ENCODE measurements at regions not wholly inside any gene's neighbourhood (a gene's known extent, or its start where the extent isn't known, plus 50 kb on each side); places are given as distances from the start of the nearest gene placed in this dataset.
"Not testable (repeated sequence)": the region's sequence is repeated elsewhere in the genome, so short reads cannot be mapped to it uniquely, and the experiment has no call there.

DNA sequence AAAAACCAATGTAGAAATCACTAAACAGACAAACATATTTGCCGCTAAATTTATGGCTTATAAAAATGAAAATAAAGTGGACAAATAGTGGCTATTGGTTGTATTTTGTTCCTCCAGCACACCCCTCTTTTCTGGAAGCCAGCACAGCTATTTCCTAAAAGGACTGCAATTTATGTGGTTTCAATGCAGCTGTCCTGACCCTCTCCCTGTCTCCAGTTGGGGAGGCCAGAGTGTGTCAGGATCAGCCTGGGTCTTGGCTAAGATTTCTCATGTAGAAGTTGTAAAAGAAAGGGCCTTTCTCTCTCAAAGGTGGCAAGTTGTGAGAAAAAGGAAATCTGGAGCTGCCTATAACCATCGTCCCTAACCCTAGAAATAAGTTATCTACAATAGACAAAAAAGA is 165.6 kb downstream of the ALDH8A1 start:
- DNase-seq: no peak

DNA sequence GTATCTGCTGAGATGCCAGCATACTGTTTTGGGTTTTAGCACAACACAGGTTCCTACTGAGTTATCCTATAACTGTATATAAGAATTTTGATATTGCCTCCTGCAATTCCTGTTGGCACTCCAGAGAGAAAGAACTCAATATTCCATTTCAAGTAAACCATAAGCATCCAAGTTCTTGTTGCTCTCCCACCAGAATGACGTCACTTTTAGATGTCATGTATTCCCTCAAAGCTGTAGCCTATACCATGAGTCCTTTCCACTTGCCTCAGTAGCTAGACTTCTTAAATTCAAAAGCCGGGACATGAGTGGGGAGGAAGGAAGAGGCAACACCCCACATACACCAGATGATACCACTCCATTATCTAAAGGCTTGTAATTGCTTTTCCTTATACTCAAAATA is 171.5 kb downstream of the ALDH8A1 start:
- DNase-seq: no peak

DNA sequence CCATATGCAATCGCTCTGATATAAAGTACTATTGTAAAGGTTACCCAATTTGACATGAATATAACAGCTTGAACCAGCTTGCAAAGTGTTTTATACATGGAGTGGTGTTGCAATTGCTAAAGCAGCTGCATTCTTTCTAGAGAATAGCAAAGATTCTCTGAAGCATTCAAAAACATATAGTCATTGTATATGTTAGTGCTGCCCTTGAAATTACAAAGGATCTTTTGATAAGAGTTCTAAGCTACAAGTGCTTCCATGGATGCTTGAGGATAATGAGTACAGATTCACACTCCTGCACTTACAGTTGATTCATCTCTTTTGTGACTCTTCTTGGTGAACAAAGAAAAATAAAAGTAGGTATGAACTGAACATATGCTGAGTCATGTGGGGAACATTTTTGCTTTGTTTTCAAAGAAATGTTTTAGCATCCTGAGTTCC is 175.7 kb downstream of the ALDH8A1 start:
- DNase-seq: no peak

DNA sequence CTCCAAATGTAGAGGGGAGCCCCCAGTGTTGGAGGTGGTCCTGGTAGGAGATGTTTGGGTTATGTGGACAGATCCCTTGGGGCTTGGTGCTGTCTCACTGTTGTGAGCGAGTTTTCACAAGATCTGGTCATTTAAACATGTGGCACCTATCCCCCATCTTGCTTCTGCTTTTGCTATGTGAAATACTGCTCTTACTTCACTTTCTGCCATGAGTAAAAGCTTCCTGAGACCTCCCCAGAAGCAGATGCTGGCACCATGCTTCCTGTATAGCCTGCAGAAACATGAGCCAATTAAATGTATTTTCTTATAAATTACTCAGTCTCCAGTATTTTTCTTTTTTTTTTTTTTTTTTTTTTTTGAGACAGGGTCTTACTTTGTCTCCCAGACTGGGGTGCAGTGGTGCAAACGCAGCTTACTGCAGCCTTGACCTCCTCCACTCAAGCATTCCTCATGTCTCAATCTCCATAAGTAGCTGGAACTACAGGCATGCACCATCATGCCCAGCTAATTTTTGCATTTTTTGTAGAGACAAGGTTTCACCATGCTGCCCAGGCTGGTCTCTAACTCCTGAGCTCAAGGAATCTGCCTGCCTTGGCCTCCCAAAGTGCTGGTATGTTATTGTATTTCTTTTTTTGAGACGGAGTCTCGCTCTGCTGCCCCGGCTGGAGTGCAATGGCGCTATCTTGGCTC is 177.1 kb downstream of the ALDH8A1 start:
- DNase-seq: no peak

DNA sequence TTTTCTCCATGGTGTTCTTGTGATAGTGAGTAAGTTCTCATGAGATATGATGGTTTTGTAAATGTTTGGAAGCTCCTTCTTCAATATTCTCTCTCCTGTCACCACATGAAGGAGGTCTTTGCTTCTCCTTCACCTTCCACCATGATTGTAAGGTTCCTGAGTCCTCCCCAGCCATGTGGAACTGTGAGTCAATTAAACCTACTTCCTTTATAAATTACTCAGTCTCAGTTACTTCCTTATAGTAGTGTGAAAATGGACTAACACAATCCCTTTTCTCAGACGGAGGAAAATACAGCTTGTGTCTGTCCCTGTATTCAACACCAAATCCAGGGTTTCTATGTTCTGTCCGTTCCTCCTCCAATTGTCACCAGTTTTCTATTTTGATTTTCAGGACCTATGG is 181.0 kb downstream of the ALDH8A1 start:
- no peak for DNase-seq

DNA sequence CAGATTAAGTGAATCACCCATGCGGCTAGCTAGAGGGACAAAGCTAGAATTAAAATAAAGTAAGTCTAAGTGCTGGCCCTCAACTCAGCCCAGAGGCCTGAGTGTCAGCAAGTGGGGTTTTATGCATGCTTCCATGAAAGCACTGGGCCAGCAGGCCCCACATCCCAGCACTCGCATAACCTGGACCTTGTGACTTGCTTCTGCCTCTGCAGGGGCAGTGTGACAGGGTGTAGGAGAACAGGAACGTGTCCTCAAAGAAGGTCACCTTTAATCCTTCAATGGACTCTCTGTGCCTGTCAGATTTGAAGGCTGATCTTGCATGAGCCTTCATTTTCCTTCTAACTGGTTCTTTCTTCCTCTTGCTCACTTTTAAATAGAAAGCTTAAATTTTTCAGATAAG is 183.4 kb downstream of the ALDH8A1 start:
- no peak for DNase-seq

DNA sequence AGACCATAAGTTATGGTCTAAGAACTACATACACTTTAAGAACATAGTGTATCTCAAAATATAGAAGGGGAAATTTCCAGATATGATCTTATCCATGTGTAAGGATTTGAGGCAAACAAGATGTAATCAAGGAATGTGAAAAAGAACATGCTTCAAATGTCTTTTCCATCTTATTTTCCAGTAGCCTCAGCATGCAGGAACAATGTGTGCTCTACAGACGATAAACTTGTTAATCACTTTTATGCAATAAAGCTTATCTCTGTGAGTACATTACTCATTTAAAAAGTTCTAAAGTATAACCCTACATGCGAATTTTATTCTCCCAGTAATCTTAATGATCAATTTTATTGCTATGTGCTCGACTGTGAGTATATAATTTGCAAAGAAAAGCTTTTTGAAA is 185.2 kb downstream of the ALDH8A1 start:
- no peak for DNase-seq

DNA sequence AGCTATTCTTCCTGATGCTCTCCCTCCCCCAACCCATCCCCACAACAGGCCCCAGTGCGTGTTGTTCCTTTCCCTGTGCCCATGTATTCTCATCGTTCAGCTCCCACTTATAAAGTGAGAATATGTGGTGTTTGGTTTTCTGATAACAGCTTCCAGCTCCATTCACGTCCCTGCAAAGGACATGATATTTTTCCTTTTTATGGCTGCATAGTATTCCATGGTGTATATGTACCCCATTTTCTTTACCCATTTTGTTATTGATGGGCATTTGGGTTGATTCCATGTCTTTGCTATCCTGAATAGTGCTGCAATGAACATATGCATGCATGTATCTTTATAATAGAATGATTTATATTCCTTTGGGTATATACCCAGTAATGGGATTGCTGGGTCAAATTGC is 186.3 kb downstream of the ALDH8A1 start:
- DNase-seq: not testable (repeated sequence)

DNA sequence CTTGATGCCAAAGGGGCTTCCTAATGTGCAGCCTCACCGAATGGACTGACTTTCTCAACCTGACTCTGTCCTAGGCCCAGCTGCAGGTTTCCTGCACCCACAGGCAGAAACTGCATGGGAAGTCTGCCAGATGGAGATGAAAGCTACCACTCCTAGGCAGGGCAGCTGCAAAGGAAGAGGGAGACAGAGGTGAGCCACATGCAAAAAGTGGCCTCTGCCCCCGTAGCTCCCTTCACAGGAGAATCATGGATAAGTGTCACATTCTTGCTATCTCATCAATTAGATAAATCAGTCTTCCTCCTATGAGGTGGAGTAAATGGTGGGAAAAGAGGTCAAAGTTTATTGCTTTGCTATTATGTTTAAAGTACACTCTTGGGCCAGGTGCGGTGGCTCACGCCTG is 191.3 kb downstream of the ALDH8A1 start:
- DNase-seq: no peak

DNA sequence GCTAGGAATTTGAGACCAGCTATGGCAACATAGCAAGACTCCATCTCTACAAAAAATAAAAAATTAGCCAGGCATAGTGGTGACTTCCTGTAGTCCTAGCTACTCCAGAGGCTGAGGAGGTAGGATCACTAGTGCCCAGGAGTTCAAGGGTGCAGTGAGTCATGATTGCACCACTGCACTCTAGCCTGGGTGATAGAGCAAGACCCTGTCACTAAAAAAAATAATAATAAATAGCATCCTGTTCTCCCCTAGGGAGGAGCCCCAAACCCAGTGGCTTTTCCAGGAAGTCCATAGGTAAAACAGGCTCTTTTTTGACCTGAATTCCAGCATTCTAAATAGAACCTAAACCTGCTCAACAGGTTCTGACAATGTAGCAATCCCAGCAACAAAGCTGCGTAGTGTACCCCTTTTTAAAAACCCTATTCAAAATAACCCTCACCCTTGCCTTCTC is 192.0 kb downstream of the ALDH8A1 start:
- no peak for DNase-seq

DNA sequence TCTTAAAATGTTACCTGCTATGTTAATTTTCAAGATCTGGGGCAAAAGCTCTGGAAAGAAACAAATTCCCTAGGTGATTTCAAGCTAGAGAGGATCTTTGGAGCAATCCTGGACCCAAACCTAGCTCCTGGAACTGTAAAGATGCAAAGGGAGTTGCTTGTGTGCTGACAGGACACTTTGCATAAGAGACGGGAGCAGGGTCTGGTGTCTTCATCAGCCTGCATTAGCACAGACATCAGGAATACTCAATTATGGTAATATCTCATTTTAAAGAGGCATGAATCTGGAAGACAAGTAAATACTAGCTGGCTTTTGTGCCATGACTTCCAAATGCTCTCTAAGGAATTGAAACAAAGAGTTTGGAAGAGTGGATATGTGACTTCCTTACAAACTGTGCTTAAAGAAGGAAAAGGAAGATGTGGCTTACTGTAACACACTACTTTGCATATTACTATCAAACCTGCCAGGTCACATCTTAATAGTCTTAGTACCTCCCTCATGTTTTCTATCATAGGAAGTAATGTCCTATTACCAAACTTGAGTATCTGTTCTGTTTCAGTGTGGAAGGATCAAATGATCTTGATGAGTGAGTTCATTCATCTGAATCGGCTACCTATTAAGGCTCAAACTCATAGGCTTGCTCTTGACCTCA is 193.4 kb downstream of the ALDH8A1 start:
- DNase-seq: no peak

DNA sequence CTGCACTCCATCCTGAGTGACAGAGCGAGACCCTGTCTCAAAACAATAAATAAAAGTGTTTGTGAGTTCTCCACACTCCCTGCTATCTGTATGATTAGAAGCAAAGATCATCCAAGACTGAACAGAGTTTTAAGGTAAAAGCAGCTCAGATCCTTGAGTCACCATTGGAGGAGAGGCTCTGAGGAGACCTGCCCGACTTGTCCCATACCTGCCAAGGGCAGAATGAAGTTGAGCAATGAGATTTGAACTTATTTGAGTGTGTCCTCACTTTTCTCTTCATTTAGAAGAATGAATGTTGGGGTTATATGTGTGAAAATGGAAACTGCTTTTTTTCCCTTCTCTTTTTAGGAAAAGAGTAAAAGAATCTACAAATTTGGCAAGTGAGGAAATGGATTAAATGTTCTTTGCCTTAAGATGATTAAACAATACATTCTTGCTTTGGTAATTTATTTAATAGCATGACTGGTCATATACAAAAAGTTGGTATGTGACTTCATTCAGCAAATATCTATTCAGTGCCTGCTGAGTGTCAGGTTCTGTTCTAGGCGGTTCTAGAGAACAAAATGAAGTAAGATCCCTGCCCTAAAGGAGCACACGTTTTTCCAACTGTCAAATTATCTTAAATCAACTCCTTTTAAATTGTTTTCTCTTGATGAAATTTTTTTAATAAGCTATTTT is 195.7 kb downstream of the ALDH8A1 start:
- no peak for DNase-seq

DNA sequence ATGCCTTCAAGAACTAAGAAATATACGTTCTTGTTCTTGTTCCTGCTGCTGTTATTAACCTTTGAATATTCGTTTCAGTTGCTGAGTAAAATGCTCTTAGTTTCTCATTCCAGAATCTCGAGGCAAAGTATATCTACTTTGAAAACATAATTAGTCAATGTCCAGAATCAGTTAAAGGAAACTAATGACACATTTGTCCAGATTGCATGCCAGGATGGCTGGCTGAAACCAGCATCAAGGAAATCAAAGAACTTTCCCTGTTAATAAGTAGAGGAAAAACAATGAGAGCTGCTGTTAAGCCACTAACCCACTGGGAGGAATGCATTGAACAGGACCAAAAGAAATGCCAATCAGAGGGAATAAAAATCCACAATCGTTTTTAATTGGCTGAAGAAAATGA is 196.9 kb downstream of the ALDH8A1 start:
- no peak for DNase-seq

DNA sequence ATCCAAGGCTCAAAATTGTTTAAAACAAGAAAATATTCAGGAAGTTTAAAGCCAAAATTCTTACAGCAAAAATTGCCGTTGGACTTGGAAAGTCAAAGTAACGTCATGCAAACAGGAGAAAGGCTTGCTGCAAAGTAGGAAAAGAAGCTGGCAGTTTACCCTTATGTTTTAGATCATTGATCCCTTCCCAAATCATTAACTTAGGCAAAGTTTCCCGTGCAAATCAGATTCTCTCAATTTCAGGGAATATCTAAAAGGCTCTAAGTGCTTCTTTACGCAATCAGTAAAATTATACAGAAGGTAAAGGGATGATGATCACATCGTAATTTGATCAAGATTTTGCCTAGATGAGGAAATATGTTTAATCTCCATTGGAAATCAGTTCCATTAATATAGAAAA is 197.5 kb downstream of the ALDH8A1 start:
- DNase-seq: no peak

DNA sequence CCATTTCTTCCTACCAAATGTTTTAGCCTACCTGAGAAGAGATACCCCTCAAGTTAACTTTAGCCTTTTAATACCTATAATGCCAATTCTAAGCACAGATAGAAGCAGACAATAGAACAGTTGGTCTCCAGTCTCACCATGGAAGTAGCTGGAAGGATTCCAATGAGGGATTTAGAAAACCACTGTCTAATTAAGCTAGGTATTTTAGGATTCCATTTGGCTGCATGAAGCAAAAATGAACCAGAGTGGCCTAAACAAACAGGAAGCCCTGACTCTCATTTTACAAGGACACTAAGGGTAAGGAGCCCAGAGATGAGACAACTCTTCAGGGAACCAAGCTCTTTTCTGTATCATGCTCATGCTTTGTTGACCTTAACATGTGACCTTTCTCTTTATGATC is 199.2 kb downstream of the ALDH8A1 start:
- no peak for DNase-seq

DNA sequence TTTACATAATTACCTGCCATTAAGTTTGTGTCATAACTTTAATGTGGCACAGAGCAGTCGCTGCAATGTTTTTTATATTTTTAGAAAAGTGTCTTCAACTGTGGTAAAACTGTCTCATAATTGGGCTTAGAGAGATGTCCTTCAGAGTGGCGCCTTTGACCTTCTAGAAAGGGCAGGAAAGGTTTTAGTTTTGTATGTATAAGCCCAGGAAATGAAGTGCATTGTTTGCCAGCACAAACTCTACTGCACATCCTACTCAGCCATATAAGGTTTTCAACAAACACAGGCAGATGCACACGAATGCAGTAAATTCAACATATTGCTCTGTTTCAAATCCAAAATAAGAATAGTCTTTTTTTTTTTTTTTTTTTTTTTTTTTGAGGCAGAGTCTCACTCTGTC is 201.4 kb downstream of the ALDH8A1 start:
- DNase-seq: no peak

DNA sequence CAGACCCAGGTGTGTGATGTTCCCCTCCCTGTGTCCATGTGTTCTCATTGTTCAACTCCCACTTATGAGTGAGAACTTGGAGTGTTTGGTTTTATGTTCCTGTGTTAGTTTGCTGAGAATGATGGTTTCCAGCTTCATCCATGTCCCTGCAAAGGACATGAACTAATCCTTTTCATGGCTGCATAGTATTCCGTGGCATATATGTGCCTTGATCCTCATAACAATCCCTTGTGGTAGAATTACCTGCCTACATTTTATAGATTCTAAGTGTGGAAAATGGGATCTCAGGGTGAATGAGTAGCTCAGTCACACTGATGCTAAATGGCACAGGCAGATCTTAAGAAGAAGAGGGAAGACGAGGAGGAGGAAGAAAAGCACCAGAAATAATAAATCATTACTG is 202.7 kb downstream of the ALDH8A1 start:
- DNase-seq: not testable (repeated sequence)

DNA sequence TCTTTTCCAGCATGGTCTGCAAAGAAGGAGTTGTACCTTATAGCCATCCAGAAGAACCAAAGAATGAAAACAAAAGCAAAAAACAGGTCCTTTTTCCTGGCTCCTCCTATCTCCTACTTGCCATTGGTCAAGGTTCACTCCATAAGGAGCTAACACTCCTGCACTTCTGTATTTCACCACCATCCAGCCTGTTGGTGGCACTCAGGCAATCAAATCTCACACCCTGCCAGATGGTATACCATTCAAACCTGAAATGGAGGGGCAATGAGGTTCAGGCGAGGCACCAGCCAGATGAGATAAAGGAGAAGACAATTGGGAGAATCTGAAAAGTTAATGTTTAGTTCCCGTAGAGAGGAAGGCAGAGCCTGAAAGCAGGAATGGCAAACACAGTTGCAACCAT is 203.8 kb downstream of the ALDH8A1 start:
- no peak for DNase-seq

DNA sequence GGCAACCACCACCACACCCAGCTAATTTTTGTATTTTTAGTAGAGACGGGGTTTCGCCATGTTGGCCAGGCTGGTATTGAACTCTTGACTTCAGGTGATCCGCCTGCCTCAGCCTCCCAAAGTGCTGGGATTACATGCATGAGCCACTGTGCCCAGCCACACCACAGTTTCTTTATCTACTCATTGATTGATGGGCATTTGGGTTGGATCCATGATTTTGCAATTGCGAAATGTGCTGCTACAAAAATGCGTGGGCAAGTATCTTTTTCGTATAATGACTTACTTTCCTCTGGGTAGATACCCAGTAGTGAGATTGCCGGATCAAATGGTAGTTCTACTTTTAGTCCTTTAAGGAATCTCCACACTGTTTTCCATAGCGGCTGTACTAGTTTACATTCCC is 204.7 kb downstream of the ALDH8A1 start:
- not testable (repeated sequence) for DNase-seq

DNA sequence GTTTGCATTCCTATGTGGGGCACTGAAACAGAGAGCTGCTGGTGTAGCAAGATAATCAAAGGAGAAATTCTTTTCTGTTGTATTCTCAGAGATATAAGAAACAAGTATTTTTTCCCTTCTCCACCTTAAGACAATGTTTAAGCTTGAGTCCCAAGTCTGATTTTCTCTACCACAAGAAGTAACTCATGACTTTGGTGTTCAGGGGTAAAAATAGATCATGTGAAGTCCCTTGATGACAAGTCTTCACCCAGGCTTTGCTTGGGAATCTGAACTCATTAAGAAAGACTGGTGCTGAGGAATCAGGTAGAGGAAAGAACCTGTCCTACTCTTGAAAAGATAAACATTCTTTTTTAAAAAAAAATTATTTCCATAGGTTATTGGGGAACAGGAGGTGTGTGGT is 205.6 kb downstream of the ALDH8A1 start:
- DNase-seq: no peak

DNA sequence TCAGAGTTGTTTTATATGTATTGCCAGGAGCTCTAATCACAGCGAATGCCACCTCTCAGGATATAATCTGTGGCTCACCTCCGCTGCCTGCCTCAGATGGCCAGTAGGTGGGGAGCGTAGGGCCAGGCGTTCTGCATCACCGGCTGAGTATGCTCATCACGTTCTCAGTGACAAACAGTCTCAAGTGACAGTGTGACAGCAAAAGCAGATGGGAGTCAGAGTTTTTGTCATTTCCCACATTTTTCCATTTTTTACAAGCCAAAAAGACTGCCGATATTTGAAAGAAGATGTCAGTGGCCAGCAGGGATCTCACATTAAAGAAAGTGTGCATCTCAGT is 208.7 kb downstream of the ALDH8A1 start:
- DNase-seq: no peak

DNA sequence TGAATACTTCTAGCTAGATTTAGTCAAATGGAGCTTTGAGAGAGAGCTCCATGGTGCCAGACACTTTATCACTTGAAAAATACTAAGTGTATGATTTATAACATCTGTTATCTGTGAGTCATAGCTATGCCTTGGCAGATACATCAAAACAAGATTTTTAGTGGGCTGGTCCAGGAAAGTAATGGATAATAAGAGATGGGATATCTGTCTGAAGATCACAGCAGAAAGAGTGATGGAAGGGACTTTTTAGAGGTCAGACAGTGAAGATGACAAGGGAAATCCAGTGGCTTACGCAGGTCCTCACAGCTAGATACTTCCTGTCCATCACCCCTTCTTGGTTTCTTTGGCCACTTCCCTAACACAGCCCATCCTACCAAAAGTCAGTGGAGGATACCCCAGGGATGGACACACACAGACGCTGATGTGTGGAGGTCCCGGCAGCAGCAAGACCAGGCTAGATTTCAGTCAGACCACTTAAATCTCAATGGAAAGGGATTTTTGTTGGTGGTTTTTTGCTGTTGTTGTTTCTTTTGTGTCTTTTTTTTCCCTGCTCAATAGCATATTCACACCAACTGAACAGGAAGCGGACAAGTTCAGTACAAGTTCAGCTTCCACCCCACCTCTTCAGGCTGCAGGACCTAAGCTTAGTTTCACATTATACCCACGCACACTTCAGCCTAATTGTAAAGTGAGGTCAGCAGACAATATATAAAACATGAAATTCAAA is 209.3 kb downstream of the ALDH8A1 start:
- DNase-seq: no peak

DNA sequence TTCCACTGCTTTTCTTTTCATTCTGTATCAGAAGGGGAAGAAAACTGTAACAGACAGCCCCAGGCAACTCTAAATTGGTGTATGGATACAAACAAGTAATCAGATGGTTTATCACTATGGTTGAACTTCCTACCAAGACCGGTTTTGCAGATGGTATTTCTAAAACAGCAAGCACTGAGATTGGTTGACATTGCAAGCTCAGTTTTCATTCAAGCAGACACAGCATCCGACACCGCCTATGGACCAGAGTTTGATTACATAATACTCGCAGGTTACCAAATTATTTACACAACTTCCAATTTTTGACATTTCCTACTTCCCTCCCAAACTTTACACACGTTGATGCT is 209.9 kb downstream of the ALDH8A1 start:
- no peak for DNase-seq

Data from occipital lobe (tissue), 1 donor.